Large intestine (tissue), 3 donors: ENCODE measurements at regions not wholly inside any gene's neighbourhood (a gene's known extent, or its start where the extent isn't known, plus 50 kb on each side); places are given as distances from the start of the nearest gene placed in this dataset.

ENCODE experiments used
- DNase-seq, 2 donors: peaks; one replicate each; pipeline versions ENCODE4 v3.0.0 to v3.0.0-alpha.2; 2013
- H3K27ac ChIP-seq: one replicate; pipeline ENCODE4 v1.5.1; 2013; ENCODE audit warnings: low read length
- H3K27me3 ChIP-seq: 2 replicates; pipeline ENCODE4 v1.6.1; 2013; ENCODE audit warnings: low read length; ENCODE audit not compliant: control insufficient read depth, insufficient read depth
- H3K36me3 ChIP-seq: 2 replicates; pipeline ENCODE4 v1.6.1; 2013; ENCODE audit warnings: low read length; ENCODE audit not compliant: control insufficient read depth, insufficient read depth
- H3K4me1 ChIP-seq: one replicate; pipeline ENCODE4 v1.6.1; 2013; ENCODE audit warnings: low read length; ENCODE audit not compliant: control insufficient read depth, insufficient read depth
- H3K4me3 ChIP-seq: one replicate; pipeline ENCODE4 v1.5.1; 2013; ENCODE audit warnings: low read length
- H3K9me3 ChIP-seq: one replicate; pipeline ENCODE4 v1.6.1; 2013; ENCODE audit warnings: mild to moderate bottlenecking, low read depth, low read length, moderate library complexity; ENCODE audit not compliant: control insufficient read depth
- WGBS: methylation state at CpG from one replicate; pipeline ENCODE4 v1.1.5; 2013; ENCODE audit warnings: low lambda C conversion rate; ENCODE audit not compliant: insufficient coverage; 5-methylcytosine and 5-hydroxymethylcytosine counted together

DNA sequence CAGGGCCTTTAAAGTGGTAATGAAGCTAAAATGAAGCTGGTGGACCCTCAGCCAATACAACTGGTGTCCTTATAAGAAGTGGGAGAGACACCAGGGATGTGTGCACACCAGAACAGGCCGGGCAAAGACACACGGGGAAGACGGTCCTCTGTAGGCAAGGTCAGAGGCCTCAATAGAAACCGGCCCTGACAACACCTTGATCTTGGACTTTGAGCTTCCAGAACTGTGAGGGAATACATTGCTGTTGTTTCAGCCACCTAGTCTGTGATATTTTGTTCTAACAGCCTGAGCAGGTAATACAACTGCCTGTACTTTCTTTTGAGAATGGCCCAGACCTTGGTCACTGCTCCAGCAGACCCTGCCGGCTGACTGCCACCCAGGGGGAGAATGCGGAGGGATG lies 65.6 kb upstream of the FZD7 start:
- Histone ChIP-seq H3K4me1 (peaks cover 33% of the 10 kb centered on the region), H3K36me3 (no peaks in the 10 kb centered on the region), H3K4me3 (no peak overlapping the region), H3K9me3 (no peaks in the 10 kb centered on the region), H3K27me3 (no peaks in the 10 kb centered on the region), H3K27ac (peak overlapping the region; percentile 60)
- DNase-seq = peak in 1 of 2 donors; percentile 78
- WGBS = no CpG with 5 or more reads among the region's 6 CpGs

DNA sequence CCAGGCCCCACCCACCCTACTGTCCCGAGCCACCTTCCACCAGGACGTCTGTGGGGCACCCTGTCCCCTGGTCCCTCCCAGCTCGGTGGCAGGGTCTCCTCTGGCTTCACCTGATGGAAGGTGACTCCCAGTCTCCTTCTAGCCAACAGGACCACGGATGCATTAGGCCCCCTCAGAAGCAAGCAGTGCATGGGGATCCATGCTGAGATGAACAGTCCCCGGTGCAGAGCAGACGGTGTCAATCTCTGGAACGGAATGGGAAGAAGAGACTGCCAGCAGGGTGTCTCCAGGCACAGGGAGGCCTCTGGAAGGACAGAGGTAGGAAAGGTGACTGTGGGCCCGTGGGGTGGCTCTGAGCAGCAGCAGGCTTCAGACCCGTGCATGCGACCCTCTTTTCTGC lies 65.2 kb upstream of the FZD7 start:
- no peaks in the 10 kb centered on the region for H3K27me3 ChIP-seq
- H3K36me3 ChIP-seq = no peaks in the 10 kb centered on the region
- H3K9me3 ChIP-seq = no peaks in the 10 kb centered on the region
- no peak overlapping the region for H3K4me3 ChIP-seq
- H3K27ac ChIP-seq = peak overlapping the region; percentile 60
- peaks cover 38% of the 10 kb centered on the region for H3K4me1 ChIP-seq
- no peak for DNase-seq
- no CpG with 5 or more reads among the region's 10 CpGs for WGBS

DNA sequence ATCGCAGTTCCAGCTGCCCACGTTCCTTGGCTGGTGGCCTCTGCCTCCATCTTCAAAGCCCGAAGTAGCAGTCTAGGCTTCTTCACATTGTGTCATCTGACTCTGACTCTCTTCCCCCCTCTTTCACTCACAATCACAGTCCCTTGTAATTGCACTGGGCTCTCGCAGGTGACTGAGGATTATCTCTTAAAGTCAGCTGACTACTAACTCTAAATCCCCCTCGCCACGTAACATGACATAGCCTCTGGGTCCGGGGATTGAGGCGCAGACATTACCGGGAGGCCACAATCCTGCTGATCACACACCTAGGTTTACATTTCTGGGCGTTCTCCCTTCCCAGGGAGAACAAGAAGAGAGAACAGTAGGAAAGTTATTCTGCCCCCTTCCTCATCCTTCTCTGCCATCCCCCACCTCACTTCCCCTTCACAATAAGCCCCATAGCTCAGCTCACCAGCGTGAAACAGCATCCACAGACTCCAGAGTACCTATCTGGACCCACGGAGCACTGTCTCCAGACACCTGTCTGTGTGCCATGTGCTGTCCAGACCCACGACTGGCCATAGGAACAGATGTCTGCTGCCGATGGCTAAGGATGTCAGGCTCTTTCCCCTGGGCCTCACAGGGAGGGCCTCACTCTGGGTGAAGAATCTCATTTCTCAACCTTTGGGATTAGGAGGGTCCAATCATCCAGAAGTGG lies 64.3 kb upstream of the FZD7 start:
- WGBS = no CpG with 5 or more reads among the region's 14 CpGs
- Histone ChIP-seq H3K4me1 (peaks cover 44% of the 10 kb centered on the region), H3K27me3 (no peaks in the 10 kb centered on the region), H3K9me3 (no peaks in the 10 kb centered on the region), H3K36me3 (no peaks in the 10 kb centered on the region), H3K27ac (peak overlapping the region; percentile 60), H3K4me3 (no peak overlapping the region)
- DNase-seq = peak in 1 of 2 donors; percentile 72

DNA sequence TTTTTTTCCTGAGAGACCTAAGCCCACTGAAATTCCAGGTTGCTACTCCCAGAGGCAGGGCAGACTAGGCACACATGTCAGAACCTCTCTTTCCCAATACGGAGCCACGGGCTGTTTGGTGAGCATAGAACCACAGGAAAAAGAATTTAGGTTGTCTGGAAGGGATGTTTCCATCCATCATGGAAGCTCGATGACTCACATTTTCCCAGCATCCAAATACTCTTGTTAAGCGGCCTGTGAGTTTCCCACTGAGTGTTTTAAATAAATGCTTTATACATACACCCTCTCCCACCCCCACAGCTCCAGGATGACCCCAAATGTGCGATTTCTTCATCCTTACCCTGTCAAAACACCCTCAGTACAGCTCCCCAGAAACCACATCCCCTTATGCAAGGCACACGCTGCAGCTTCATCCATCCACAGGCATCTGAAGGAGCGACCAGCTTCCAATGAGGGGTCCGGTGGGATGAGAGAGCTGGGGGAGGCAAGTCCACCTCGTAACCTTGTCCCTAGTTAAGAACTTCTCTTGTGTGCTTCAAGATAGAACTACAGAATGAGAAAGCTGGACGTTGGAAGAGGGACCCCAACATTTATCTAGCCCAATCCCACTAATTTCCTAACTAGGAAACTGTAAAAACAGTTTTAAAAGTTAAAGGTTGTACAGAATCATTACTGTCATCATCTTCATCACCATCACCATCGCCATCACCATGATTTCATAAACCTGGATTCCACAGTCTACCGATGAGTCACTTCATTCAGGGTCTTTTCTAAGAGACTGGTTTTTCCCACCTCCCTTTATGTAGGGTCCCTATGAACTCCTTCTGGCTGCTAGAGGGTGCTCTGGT lies 63.5 kb upstream of the FZD7 start:
- no peak for DNase-seq
- H3K27ac ChIP-seq = no peak overlapping the region
- 90% methylated on average over 2 of the region's 12 CpGs for WGBS
- H3K27me3 ChIP-seq = no peaks in the 10 kb centered on the region
- H3K4me1 ChIP-seq = peaks cover 47% of the 10 kb centered on the region
- H3K36me3 ChIP-seq = no peaks in the 10 kb centered on the region
- no peak overlapping the region for H3K4me3 ChIP-seq
- no peaks in the 10 kb centered on the region for H3K9me3 ChIP-seq

DNA sequence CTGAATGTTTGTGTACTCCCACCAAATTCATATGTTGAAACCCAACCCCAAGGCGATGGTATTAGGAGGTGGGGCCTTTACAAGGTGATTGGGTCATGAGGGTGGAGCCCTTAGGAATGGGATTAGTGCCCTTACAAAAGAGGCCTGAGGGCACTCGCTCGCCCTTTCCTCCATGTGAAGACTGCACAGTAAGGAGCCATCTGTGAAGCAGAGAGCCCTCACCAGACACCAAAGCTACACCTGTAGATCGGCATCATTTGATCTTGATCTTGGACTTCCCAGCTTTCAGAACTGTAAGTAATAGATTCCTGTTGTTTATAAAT lies 62.9 kb upstream of the FZD7 start:
- WGBS = no CpG with 5 or more reads among the region's 4 CpGs

GRCh38 chr2:201971531-201972228 lies 62.0 kb upstream of the FZD7 start:
- H3K27ac ChIP-seq = no peak overlapping the region
- no CpG with 5 or more reads among the region's 5 CpGs for WGBS
- H3K27me3 ChIP-seq = no peaks in the 10 kb centered on the region
- no peaks in the 10 kb centered on the region for H3K36me3 ChIP-seq
- DNase-seq = no peak
- H3K4me3 ChIP-seq = no peak overlapping the region
- no peaks in the 10 kb centered on the region for H3K9me3 ChIP-seq
- H3K4me1 ChIP-seq = peaks cover 55% of the 10 kb centered on the region

More for the DNA sequence above, 62.9 kb upstream of the FZD7 start:
- Histone ChIP-seq H3K27me3 (no peaks in the 10 kb centered on the region), H3K36me3 (no peaks in the 10 kb centered on the region), H3K4me1 (peaks cover 53% of the 10 kb centered on the region), H3K27ac (no peak overlapping the region), H3K4me3 (no peak overlapping the region), H3K9me3 (no peaks in the 10 kb centered on the region)
- no peak for DNase-seq

- WGBS = no CpG with 5 or more reads among the region's 10 CpGs
- peaks cover 49% of the 10 kb centered on the region for H3K4me1 ChIP-seq
These were observed 60.9 kb upstream of the FZD7 start for GRCh38 chr2:201972621-201973255.

DNA sequence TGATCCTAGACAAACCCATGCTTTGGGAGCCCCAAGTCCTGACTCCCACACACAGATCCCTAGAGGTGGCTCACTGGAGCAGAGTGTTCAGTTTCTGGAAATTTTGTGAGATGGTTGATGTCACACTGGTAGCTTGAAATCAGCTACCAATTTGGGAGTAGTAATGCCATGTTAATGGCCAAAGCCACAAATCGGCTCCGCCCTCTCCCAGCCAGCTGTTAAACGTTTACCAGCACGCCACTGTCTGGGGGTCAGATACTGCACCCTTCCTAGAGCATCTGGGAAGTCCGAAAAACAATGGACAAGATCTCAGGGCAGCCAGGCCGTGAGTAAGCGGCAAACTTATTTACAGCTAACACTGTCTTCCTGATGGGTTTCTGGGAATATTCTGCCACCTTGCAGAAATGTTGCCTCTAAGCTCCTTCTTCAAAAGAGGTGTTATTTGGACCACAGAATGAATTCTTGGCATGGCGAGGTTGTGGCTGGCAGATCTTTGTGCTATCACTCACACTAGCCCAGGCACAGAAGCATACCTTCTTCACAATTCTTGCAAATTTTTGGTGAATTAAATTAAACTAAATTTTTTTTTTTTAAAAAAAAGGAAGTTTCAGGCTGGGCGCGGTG lies 60.2 kb upstream of the FZD7 start:
- no peak overlapping the region for H3K4me3 ChIP-seq

More at GRCh38 chr2:201972621-201973255, 60.9 kb upstream of the FZD7 start:
- H3K27ac ChIP-seq = no peak overlapping the region
- no peak for DNase-seq
- H3K27me3 ChIP-seq = no peaks in the 10 kb centered on the region
- H3K9me3 ChIP-seq = no peaks in the 10 kb centered on the region
- no peaks in the 10 kb centered on the region for H3K36me3 ChIP-seq
- no peak overlapping the region for H3K4me3 ChIP-seq

GRCh38 chr2:201974171-201975100 lies 59.2 kb upstream of the FZD7 start:
- H3K4me3 ChIP-seq = no peak overlapping the region
- no peaks in the 10 kb centered on the region for H3K9me3 ChIP-seq
- peak in 1 of 2 donors; percentile 76 for DNase-seq
- H3K27me3 ChIP-seq = no peaks in the 10 kb centered on the region
- H3K4me1 ChIP-seq = peaks cover 37% of the 10 kb centered on the region
- H3K27ac ChIP-seq = peak overlapping the region; percentile 55
- no peaks in the 10 kb centered on the region for H3K36me3 ChIP-seq
- no CpG with 5 or more reads among the region's 12 CpGs for WGBS

More for the DNA sequence above, 60.2 kb upstream of the FZD7 start:
- H3K4me1 ChIP-seq = peaks cover 42% of the 10 kb centered on the region
- no peak overlapping the region for H3K27ac ChIP-seq
- no CpG with 5 or more reads among the region's 10 CpGs for WGBS
- no peaks in the 10 kb centered on the region for H3K36me3 ChIP-seq
- H3K9me3 ChIP-seq = no peaks in the 10 kb centered on the region
- DNase-seq = no peak
- H3K27me3 ChIP-seq = no peaks in the 10 kb centered on the region
